ENCODE measurements at regions not wholly inside any gene's neighbourhood (a gene's known extent, or its start where the extent isn't known, plus 50 kb on each side); places are given as distances from the start of the nearest gene placed in this dataset.
"Not testable (repeated sequence)": the region's sequence is repeated elsewhere in the genome, so short reads cannot be mapped to it uniquely, and the experiment has no call there.

DNA sequence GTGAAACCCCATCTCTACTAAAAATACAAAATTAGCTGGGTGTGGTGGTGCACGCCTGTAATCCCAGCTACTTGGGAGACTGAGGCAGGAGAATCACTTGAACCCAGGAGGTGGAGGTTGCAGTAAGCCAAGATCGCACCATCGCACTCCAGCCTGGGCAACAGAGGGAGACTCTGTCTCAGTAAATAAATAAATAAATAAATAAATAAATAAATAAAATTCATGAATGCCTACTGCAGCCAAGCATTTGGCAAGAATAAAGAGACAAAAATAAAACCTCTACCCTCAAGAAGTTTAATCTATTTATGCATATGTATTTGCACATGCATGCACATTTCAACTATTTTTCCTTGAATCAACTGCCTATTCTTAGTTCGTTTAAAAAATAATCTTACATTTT lies 144.0 kb upstream of the KRAS start:
- not testable (repeated sequence) for TF ChIP-seq CTCF (conservative IDR thresholded peaks at IDR 0.05); EZH2 (IDR thresholded peaks at IDR 0.05; ENCODE audit: low read depth)

All from PC-9 (cell line).